Activated T-helper 17 cell treated with anti-CD3 and anti-CD28 coated beads, Interleukin-2, amount 50 U/mL, for 72 hours (primary cell): ENCODE measurements at regions not wholly inside any gene's neighbourhood (a gene's known extent, or its start where the extent isn't known, plus 50 kb on each side); places are given as distances from the start of the nearest gene placed in this dataset.
"Not testable (repeated sequence)": the region's sequence is repeated elsewhere in the genome, so short reads cannot be mapped to it uniquely, and the experiment has no call there.

Experiments used
- ATAC-seq: fragments of 150-1000 bp; cut with Tn5 transposase; replicated peaks from 2 replicates; pipeline ENCODE4 v1.10.0; 2021; ENCODE audit warnings: mild to moderate bottlenecking, moderate library complexity
- H3K27ac Mint-ChIP-seq: one replicate; pipeline ENCODE4 v1.8.0; 2022; ENCODE audit warnings: mixed read lengths
- H3K27me3 Mint-ChIP-seq: one replicate; pipeline ENCODE4 v1.8.0; 2022; ENCODE audit warnings: mixed read lengths
- H3K36me3 Mint-ChIP-seq: one replicate; pipeline ENCODE4 v1.8.0; 2022; ENCODE audit warnings: low read depth, mild to moderate bottlenecking, mixed read lengths
- H3K4me1 Mint-ChIP-seq: one replicate; pipeline ENCODE4 v1.8.0; 2022; ENCODE audit warnings: mixed read lengths
- H3K4me3 Mint-ChIP-seq: one replicate; pipeline ENCODE4 v1.8.0; 2022; ENCODE audit warnings: mild to moderate bottlenecking, mixed read lengths
- H3K9me3 Mint-ChIP-seq: one replicate; pipeline ENCODE4 v1.8.0; 2022; ENCODE audit warnings: mixed read lengths

DNA sequence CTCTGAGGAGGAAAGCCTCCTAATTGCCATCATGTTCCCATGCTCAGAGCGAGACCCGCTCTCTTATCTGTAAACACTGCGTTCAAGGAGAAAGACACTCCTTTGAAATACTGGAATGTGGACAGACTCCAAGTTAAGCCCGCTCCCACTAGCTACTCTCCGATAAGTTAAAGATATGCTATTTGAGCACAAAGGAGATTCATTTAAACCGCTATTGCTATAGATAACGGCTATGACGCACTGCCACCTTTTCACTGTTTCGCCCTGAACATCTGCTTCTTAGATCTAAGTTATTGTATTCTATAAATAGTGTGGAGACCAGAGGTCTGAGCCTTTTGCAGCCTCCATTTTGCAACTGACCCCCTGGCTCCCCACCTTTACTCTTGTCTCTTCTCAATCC lies 82.3 kb downstream of the GPX5 start:
- H3K9me3 Mint-ChIP-seq = no peaks in the 10 kb centered on the region
- H3K27me3 Mint-ChIP-seq = peaks cover 54% of the 10 kb centered on the region
- no peak for ATAC-seq
- no peak overlapping the region for H3K4me3 Mint-ChIP-seq
- H3K27ac Mint-ChIP-seq = no peak overlapping the region
- no peaks in the 10 kb centered on the region for H3K36me3 Mint-ChIP-seq
- no peaks in the 10 kb centered on the region for H3K4me1 Mint-ChIP-seq

- Mint-ChIP-seq H3K4me3 (no peak overlapping the region), H3K27ac (no peak overlapping the region), H3K36me3 (no peaks in the 10 kb centered on the region), H3K27me3 (peaks cover 59% of the 10 kb centered on the region), H3K9me3 (no peaks in the 10 kb centered on the region), H3K4me1 (no peaks in the 10 kb centered on the region)
- ATAC-seq = no peak
Measured at GRCh38 chr6:28609672-28610071, 84.0 kb downstream of the GPX5 start.

DNA sequence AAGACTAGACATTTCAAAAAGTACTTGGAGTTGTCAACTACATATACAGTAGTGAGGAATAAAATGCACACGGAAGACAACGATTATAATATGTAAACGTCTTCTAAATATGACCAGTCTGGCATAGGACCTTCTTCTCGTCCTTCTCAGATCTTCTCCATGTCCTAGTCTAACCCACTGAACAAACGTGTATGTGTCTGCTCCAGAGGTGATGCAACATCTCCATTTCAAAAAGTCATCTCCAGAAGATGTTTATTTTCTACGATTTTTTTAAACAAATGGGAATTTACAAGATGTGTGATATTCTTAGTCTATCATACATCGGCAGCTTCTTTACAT lies 89.9 kb downstream of the GPX5 start:
- Mint-ChIP-seq H3K4me3 (no peak overlapping the region), H3K4me1 (no peaks in the 10 kb centered on the region), H3K36me3 (no peaks in the 10 kb centered on the region), H3K27ac (no peak overlapping the region), H3K27me3 (peaks cover 53% of the 10 kb centered on the region), H3K9me3 (peaks cover 4% of the 10 kb centered on the region)
- ATAC-seq = no peak

DNA sequence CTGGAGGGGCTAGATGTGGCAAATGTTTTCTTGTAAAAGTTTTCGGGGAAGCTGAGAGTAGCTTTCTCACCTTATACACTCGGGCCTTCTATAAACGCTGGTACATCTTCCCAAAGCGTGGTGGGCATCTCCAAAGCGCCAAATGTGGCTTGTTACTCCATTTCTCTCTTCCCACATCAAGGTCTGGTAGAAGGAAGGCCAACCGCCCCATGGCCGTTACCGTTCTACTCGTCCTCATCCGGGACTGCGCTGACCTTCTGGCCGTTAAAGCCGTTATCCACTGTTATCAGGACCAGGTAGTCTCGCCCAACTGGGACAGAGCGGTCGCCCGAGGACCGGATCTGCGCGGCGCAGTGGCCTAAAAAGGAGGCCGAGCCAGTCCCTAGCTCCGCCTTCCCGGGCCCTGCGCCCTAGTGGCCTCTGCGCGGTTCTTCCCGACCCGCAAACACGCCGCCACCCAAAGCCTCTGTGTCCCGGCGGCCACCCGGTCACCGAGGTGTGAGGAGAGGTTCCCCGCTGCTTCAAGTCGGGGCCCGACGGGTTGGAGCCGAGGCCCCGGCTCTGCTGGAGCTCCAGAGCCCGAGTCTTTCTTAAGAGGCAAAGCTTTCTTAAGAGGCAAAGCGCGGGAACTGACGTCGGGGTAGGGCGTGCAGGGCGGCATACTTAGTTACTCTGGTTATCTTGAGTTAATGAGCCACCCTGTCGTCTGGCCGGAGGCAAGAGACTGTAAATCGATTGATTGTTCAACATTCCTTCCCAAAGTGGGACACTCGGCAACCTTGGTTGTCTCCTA lies 90.5 kb downstream of the GPX5 start:
- Mint-ChIP-seq H3K4me3 (no peak overlapping the region), H3K27me3 (peaks cover 56% of the 10 kb centered on the region), H3K4me1 (no peaks in the 10 kb centered on the region), H3K9me3 (peaks cover 4% of the 10 kb centered on the region), H3K27ac (no peak overlapping the region), H3K36me3 (no peaks in the 10 kb centered on the region)
- ATAC-seq = no peak

GRCh38 chr6:28618898-28619555 lies 93.3 kb downstream of the GPX5 start:
- H3K9me3 Mint-ChIP-seq = peaks cover 4% of the 10 kb centered on the region
- H3K36me3 Mint-ChIP-seq = no peaks in the 10 kb centered on the region
- H3K27me3 Mint-ChIP-seq = peaks cover 42% of the 10 kb centered on the region
- H3K27ac Mint-ChIP-seq = no peak overlapping the region
- H3K4me1 Mint-ChIP-seq = no peaks in the 10 kb centered on the region
- no peak for ATAC-seq
- H3K4me3 Mint-ChIP-seq = no peak overlapping the region

- not testable (repeated sequence) for H3K36me3 Mint-ChIP-seq, H3K27ac Mint-ChIP-seq, H3K4me3 Mint-ChIP-seq, ATAC-seq, H3K9me3 Mint-ChIP-seq, H3K4me1 Mint-ChIP-seq
- peaks cover 35% of the 10 kb centered on the region for H3K27me3 Mint-ChIP-seq
Measured at GRCh38 chr6:28621268-28621667, 95.6 kb downstream of the GPX5 start.

GRCh38 chr6:28623242-28623641 lies 97.6 kb downstream of the GPX5 start:
- not testable (repeated sequence) for H3K4me3 Mint-ChIP-seq, ATAC-seq
- peaks cover 24% of the 10 kb centered on the region for H3K27me3 Mint-ChIP-seq

DNA sequence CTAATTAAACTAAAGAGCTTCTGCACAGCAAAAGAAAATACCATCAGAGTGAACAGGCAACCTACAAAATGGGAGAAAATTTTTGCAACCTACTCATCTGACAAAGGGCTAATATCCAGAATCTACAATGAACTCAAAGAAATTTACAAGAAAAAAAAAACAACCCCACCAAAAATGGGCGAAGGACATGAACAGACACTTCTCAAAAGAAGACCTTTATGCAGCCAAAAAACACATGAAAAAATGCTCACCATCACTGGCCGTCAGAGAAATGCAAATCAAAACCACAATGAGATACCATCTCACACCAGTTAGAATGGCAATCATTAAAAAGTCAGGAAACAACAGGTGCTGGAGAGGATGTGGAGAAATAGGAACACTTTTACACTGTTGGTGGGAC lies 100.7 kb downstream of the GPX5 start:
- H3K9me3 Mint-ChIP-seq, H3K4me1 Mint-ChIP-seq, H3K36me3 Mint-ChIP-seq, ATAC-seq, H3K27ac Mint-ChIP-seq, H3K4me3 Mint-ChIP-seq: not testable (repeated sequence)
- H3K27me3 Mint-ChIP-seq = peaks cover 15% of the 10 kb centered on the region

More at GRCh38 chr6:28623242-28623641, 97.6 kb downstream of the GPX5 start:
- H3K4me1 Mint-ChIP-seq, H3K36me3 Mint-ChIP-seq, H3K9me3 Mint-ChIP-seq, H3K27ac Mint-ChIP-seq: not testable (repeated sequence)

DNA sequence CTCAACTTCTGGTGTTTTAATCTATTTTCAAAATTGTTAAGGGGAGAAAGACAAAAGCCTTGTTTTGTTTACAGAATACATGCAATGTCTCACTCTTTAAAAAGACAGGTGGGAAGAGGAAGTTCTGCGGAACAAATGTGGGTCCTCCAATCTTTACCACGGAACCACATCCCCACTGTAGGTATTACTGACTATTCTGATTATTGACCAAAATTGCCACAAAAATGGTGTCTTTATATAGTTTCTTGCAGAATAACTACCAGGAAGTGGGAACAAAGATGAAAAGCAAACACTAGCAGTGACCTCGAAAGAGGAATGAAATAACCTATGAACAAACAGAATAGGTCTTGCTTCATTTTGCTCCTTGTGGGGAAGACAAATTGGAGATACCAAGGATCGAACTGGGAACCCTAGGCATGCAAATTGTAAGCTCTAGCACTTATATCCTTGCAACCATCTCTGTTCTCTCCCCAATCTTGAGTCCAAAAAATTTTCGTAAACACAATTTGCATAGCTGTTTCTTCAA lies 106.7 kb downstream of the GPX5 start:
- ATAC-seq = no peak
- H3K27ac Mint-ChIP-seq = no peak overlapping the region
- H3K9me3 Mint-ChIP-seq = peaks cover 11% of the 10 kb centered on the region
- no peaks in the 10 kb centered on the region for H3K36me3 Mint-ChIP-seq
- H3K27me3 Mint-ChIP-seq = peaks cover 62% of the 10 kb centered on the region
- H3K4me3 Mint-ChIP-seq = no peak overlapping the region
- H3K4me1 Mint-ChIP-seq = peaks cover 4% of the 10 kb centered on the region

GRCh38 chr6:28633445-28634215 lies 107.9 kb downstream of the GPX5 start:
- no peak overlapping the region for H3K4me3 Mint-ChIP-seq

DNA sequence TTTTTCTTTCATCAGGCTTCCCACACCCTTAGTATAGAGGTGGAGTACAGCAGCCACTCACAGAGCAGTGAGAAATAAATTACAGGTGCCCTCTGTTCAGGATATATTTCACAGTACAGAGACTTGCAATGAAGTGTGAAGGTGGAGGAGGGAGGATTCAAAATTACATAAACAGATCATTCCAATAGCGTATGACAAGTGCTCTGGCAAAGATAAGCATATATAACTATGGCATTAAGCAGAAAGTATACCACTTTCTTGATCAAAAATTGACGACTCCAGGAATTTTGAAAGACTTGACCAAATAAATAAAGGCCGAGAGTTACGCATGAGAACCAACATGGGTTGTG lies 108.7 kb downstream of the GPX5 start:
- Mint-ChIP-seq H3K27me3 (peaks cover 77% of the 10 kb centered on the region), H3K4me1 (peaks cover 4% of the 10 kb centered on the region), H3K36me3 (no peaks in the 10 kb centered on the region), H3K27ac (no peak overlapping the region), H3K4me3 (no peak overlapping the region), H3K9me3 (peaks cover 11% of the 10 kb centered on the region)
- ATAC-seq = no peak

More at GRCh38 chr6:28633445-28634215, 107.9 kb downstream of the GPX5 start:
- peaks cover 70% of the 10 kb centered on the region for H3K27me3 Mint-ChIP-seq
- peaks cover 4% of the 10 kb centered on the region for H3K4me1 Mint-ChIP-seq
- H3K27ac Mint-ChIP-seq = no peak overlapping the region
- no peak for ATAC-seq
- peaks cover 11% of the 10 kb centered on the region for H3K9me3 Mint-ChIP-seq
- no peaks in the 10 kb centered on the region for H3K36me3 Mint-ChIP-seq

DNA sequence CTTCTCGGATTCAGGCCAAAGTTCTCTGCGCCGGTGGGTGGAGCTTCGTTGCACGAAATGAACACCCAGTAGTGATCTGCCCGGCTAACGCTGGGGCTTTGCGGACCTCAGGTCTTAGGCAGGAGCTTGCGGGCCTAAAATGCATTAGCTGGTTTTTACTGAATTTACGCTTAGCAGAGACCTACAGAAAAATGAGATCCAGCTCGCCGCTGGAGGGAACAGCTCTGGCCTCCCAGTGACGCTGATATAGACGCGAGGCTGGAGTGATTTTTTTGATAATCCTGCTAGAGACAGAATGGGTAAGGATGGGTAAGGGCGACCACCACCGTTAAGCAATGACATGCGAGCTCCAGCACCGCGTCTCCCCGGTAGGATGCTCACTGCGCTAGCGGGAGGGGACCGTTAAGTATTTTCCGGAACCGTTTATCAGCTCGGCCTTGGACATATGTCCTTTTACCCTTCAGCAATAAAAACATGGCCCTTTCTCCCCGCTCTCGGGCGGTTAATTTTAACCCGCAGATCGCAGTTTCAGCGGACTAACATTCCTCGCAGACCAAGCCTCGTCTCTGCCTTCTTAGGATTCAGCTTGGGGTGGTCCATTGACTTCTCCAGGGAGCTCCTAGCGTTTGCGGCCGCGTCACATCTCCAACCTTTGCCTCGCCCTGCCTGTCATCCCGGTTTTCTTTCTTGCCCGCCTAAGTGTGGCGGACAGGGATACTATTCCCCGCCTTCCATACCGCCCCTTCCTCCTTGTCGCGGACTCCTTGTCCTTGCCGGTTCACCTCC lies 109.3 kb downstream of the GPX5 start:
- Mint-ChIP-seq H3K36me3 (no peaks in the 10 kb centered on the region), H3K4me3 (peak overlapping the region; percentile 3), H3K27me3 (peaks cover 77% of the 10 kb centered on the region), H3K9me3 (peaks cover 11% of the 10 kb centered on the region), H3K27ac (no peak overlapping the region), H3K4me1 (peaks cover 4% of the 10 kb centered on the region)
- ATAC-seq = no peak

DNA sequence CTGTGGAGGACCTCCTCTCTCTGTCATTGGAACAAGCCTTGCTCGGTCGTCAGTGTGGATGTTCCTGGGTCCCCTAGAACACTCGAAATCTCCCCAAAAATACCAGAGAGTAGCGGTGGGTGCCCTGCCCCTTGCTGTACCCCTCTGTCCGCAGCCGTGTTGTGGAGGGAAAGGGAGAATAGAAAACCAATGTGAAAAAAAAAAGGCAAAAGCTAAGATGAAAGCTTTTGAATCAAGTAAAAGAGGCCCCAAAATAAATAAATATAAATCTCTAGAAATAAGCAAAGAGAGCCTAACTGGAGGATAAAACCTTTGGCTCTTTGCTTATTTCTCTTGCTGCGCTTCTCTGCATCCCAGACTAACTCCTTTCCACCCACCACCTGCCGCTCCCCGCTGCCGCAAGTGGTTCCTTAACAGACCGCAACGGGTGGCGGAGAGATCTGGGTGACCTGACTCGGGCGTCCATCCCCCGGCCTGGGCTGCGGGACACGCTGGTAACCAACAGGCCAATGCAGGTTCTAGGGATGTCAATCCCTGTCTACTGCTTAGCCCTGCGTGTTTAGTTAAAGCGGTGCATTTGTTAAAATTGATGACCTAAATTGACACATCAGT lies 110.0 kb downstream of the GPX5 start:
- Mint-ChIP-seq H3K36me3 (no peaks in the 10 kb centered on the region), H3K27ac (no peak overlapping the region), H3K9me3 (peaks cover 11% of the 10 kb centered on the region), H3K27me3 (peaks cover 74% of the 10 kb centered on the region), H3K4me1 (peaks cover 4% of the 10 kb centered on the region), H3K4me3 (peak overlapping the region; percentile 3)
- ATAC-seq = no peak
